ENCODE measurements at regions not wholly inside any gene's neighbourhood (a gene's known extent, or its start where the extent isn't known, plus 50 kb on each side); places are given as distances from the start of the nearest gene placed in this dataset.
"Not testable (repeated sequence)": the region's sequence is repeated elsewhere in the genome, so short reads cannot be mapped to it uniquely, and the experiment has no call there.

DNA sequence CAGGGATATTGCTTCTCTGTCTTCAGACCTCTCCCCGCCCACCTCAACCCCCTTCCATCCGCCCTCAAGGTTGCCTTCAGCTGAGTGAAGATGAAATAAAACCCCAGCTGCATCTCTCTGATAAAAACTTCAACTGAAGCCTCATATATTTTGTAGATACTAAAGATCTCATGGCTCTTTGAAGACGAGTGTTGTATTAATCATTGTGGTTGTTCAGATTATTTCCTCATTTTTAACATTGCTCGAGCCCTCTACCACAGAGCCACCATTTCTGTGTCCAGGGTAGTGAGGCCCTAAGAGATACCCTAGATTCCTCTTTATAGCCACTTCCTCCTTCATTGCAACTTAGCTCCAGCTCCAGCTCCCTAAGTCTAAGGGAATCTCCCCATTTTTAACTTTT is 312.8 kb upstream of the ZNF507 start:
- no peak for DNase-seq (ENCODE audit: low read depth in 2 of 2)

DNA sequence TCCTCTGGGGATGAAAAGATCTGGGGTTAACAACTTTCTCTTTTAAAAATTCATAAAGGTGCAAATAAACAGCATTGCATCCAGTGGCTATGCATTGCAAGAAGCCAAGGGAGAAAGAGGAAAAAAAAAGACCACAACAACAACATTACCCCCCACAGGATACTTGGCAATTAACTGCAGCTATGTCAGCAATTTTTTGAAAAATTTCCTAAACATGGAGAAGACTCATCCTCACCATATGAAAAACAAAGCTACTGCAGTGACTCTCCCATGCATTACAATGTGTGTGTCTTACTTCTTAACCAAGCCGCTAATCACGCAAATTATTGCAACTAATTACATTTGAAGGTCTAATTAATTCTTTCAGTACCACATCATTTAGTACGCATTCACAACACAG is 309.8 kb upstream of the ZNF507 start:
- no peak for DNase-seq (ENCODE audit: low read depth in 2 of 2)

- no peak for DNase-seq (ENCODE audit: low read depth in 2 of 2)
Measured at GRCh38 chr19:32038021-32038920, 307.1 kb upstream of the ZNF507 start.

GRCh38 chr19:32038961-32039360 is 306.4 kb upstream of the ZNF507 start:
- DNase-seq (ENCODE audit: low read depth in 2 of 2) = no peak

GRCh38 chr19:32039440-32039839 is 306.0 kb upstream of the ZNF507 start:
- no peak for DNase-seq (ENCODE audit: low read depth in 2 of 2)

DNA sequence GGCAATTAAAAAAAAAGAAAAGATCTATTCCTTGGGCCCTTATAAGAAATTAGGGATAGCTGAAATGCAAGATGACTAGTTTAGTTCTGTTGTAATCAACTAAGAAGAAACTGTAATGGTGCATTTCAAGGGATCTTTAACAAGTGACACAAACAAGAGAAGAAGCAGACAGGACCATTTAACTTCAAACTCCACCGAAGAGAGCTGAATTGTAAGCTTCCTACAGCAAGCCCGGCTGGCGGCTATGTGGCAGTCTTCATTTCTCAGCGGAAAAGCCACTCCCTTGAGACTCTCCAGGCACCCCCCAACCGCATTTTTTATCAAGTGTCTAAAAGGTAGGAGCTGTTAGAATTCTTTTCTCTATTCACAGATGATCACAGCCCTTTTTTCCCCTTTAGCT is 305.2 kb upstream of the ZNF507 start:
- DNase-seq (ENCODE audit: low read depth in 2 of 2) = no peak

- no peak for DNase-seq (ENCODE audit: low read depth in 2 of 2)
Measured at GRCh38 chr19:32041681-32042292, 303.6 kb upstream of the ZNF507 start.

DNA sequence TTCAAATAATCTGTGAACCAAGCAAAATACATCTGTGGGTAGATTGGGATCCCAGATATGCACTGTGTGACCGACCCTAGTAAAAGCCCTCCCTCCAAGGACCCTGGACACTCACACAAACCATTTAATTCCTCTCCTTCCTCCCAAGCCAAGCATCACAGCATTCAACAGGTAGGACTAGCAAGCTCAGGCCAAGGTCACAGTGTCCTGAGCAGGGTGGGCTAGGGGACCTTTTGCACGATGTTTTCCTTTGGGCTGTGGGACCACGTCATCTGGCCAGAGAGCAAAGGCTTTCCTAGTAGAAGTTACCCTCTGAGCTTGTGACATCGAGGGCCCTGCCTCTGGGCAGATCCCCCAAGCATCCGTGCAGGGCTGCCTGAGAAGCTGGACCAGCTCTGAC is 297.6 kb upstream of the ZNF507 start:
- no peak for DNase-seq (ENCODE audit: low read depth in 2 of 2)

DNA sequence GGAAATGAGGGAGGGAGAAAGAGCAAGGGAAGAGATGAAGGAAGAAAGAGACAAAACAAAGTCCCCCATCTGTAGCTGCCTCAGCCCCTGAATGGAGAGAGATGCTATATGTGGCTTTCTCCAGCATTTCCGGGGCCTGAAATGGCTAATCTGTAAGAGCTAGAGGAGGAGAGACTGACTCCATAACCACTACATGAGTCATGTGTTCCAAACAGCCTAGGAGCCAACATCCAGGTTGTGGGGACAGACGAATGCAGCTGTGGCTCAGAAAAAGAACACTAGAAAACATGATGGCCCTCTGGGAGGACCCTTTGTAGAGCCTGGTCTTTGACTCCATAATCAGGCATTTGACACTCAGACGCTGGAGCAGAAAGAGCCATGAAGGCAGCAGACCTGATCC is 292.0 kb upstream of the ZNF507 start:
- DNase-seq (ENCODE audit: low read depth in 2 of 2) = no peak

DNA sequence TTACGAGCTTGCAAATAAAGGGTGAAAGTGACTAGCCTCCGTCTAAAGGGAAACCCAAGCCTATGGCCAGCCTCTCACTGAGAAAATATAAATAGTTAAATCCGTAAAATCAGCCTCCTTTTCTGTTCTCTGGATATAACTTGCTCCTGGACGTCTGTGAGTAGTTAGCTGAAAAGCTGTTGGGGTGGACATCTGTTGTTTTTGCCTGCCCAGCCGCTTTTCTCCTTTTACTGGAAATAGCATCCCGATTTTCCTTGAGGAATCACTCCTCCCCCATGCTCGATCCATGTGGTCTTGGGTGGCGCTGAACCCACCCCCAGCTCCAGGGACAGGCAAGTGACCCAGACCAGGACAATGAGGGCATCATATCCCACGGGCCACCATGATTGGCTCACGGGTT is 291.5 kb upstream of the ZNF507 start:
- DNase-seq (ENCODE audit: low read depth in 2 of 2) = no peak

DNA sequence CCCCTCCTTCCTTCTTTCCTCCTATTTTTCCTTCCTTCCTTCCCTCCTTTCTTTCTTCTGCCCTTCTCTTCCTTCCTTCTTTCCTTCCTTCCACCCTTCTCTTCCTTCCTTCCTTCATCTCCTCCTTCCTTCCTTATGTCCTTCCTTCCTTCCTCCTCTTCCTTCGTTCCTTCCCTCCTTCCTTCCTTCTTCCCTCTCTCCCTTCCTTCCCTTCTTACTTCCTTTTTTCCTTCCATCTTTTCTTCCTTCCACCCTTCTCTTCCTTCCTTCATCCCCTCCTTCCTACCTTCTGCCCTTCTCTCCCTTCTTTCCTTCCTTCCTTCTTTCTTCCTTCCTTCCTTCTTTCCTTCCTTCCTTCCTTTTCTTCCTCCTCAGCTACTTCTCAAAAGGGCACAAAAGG is 287.3 kb upstream of the ZNF507 start:
- no peak for DNase-seq (ENCODE audit: low read depth in 2 of 2)

GRCh38 chr19:32061315-32061714 is 284.1 kb upstream of the ZNF507 start:
- no peak for DNase-seq (ENCODE audit: low read depth in 2 of 2)

GRCh38 chr19:32063601-32064000 is 281.8 kb upstream of the ZNF507 start:
- no peak for DNase-seq (ENCODE audit: low read depth in 2 of 2)

DNA sequence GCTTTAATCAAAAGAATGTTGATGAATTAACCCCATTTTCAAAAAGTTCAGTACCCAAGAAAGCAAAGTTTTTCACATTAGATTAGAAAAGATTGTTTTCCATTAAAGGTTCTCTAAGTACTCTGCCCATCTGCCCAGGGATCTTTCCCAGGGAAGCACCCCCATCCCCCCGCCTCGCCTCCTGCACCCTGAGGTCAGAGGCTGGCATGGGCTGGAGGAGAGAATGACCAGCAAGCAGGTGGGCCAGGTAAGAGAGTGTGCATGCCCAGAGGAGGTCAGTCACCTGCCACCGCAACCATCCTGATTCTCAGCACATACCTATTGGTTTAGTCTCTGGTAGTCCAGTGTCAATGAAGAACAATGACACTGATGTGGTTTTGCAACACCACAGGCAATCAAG is 279.4 kb upstream of the ZNF507 start:
- DNase-seq (ENCODE audit: low read depth in 2 of 2) = no peak

DNA sequence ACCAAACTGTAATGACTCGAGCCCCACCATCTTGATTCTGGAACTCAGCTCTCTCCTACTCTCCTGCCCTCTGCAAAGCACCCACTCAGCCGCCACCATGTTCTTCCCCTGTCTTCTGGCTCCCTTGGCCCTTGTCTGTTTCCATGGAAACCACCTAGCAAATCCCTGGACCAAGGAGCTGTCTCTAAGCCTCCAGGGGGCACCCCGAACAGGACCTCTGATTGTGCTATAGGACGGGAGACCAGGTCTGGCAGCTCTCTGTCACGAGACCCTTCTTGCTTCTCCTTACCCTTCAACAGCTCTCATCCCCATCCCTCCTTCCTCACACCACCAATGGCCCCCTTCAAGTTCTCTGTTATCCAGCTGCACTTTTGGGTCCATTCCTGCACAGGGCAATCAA is 277.7 kb upstream of the ZNF507 start:
- no peak for DNase-seq (ENCODE audit: low read depth in 2 of 2)

GRCh38 chr19:32068793-32069192 is 276.6 kb upstream of the ZNF507 start:
- no peak for DNase-seq (ENCODE audit: low read depth in 2 of 2)

- DNase-seq (ENCODE audit: low read depth in 2 of 2) = no peak
Measured at GRCh38 chr19:32070101-32070500, 275.3 kb upstream of the ZNF507 start.

- no peak for DNase-seq (ENCODE audit: low read depth in 2 of 2)
Measured at GRCh38 chr19:32082028-32082427, 263.4 kb upstream of the ZNF507 start.

- DNase-seq (ENCODE audit: low read depth in 2 of 2) = not testable (repeated sequence)
Measured at GRCh38 chr19:32084756-32085363, 260.6 kb upstream of the ZNF507 start.

GRCh38 chr19:32091241-32091640 is 254.2 kb upstream of the ZNF507 start:
- DNase-seq (ENCODE audit: low read depth in 2 of 2) = no peak

GRCh38 chr19:32097011-32097410 is 248.4 kb upstream of the ZNF507 start:
- no peak for DNase-seq (ENCODE audit: low read depth in 2 of 2)

DNA sequence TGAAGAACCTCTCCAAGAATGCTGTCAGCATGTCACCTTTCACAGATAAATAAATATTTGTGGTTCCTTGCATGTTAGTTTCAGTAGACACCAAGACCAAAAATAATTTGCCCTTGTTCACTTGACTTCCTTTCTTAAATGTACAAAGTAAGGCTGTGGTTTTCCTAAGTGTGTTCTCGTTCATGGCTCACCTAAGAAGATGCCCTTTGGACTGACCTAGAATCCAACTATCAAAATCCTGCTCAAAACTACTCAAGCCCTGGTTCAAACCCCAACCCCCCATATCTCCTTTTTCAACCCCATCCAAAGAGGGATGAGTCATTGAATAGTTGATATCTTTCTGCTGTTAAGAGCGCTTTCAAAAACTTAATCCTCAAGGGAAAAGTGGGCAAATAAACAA is 247.8 kb upstream of the ZNF507 start:
- DNase-seq (ENCODE audit: low read depth in 2 of 2) = no peak

GRCh38 chr19:32098968-32099367 is 246.4 kb upstream of the ZNF507 start:
- DNase-seq (ENCODE audit: low read depth in 2 of 2) = no peak

All from dermis microvascular lymphatic vessel endothelial cell (primary cell).